H1 (cell line): ENCODE measurements at regions not wholly inside any gene's neighbourhood (a gene's known extent, or its start where the extent isn't known, plus 50 kb on each side); places are given as distances from the start of the nearest gene placed in this dataset.

Source experiments
- ASH2L ChIP-seq: fragments of 200-600, 300-600 bp; sonication (generic); IDR thresholded peaks from one replicate; pipeline ENCODE4 v1.7.1; 2017; ENCODE audit warnings: low read length
- CTBP2 ChIP-seq: IDR thresholded peaks from 2 replicates; pipeline ENCODE4 v1.7.0; 2011; ENCODE audit warnings: borderline replicate concordance, mild to moderate bottlenecking, moderate library complexity, mixed read lengths, low read length; ENCODE audit not compliant: insufficient read depth, insufficient read length
- EP300 ChIP-seq, 2 experiments: IDR thresholded peaks; 1 replicate in 1 of 2; 2 replicates in 1 of 2; pipeline ENCODE4 v1.6.1; 2011 to 2012; ENCODE audit warnings: low read depth in 2 of 2, low read length in 2 of 2, mild to moderate bottlenecking in 2 of 2, borderline replicate concordance in 1 of 2, inconsistent platforms in 1 of 2, moderate library complexity in 1 of 2
- GABPA ChIP-seq: IDR thresholded peaks from 2 replicates; pipeline ENCODE4 v1.6.1; 2011; ENCODE audit warnings: mild to moderate bottlenecking, low read length, moderate library complexity, borderline replicate concordance; ENCODE audit not compliant: insufficient read depth
- JUND ChIP-seq: IDR thresholded peaks from 2 replicates; pipeline ENCODE4 v1.6.1; 2011; ENCODE audit warnings: mild to moderate bottlenecking, improper control_type of control experiment, low read length
- NANOG ChIP-seq: IDR thresholded peaks from 2 replicates; pipeline ENCODE4 v1.6.1; 2011; ENCODE audit warnings: low read length, low read depth, mild to moderate bottlenecking, inconsistent platforms; ENCODE audit not compliant: insufficient read depth, poor library complexity, severe bottlenecking
- POLR2A ChIP-seq, 2 experiments: IDR thresholded peaks; 1 replicate in 1 of 2; 2 replicates in 1 of 2; pipeline ENCODE4 v1.6.1; 2011; ENCODE audit warnings: low read depth in 2 of 2, low read length in 2 of 2, mild to moderate bottlenecking in 2 of 2; ENCODE audit errors: control extremely low read depth in 1 of 2
- POLR2AphosphoS5 ChIP-seq: IDR thresholded peaks from 2 replicates; pipeline ENCODE4 v1.6.1; 2011; ENCODE audit warnings: low read depth, low read length
- RAD21 ChIP-seq, 2 experiments: IDR thresholded peaks in 1 of 2; conservative IDR thresholded peaks in 1 of 2; 2 replicates each; pipeline ENCODE4 v1.6.1; 2011; ENCODE audit warnings: low read depth in 2 of 2, low read length in 2 of 2, improper control_type of control experiment in 1 of 2, inconsistent platforms in 1 of 2, mild to moderate bottlenecking in 1 of 2, moderate library complexity in 1 of 2
- SIRT6 ChIP-seq: IDR thresholded peaks from one replicate; pipeline ENCODE4 v1.7.1; 2012; ENCODE audit warnings: low read length, inconsistent platforms
- SIX5 ChIP-seq: IDR thresholded peaks from 2 replicates; pipeline ENCODE4 v1.6.1; 2011; ENCODE audit warnings: mild to moderate bottlenecking, low read depth, low read length
- SP1 ChIP-seq: IDR thresholded peaks from 2 replicates; pipeline ENCODE4 v1.6.1; 2011; ENCODE audit warnings: low read depth, low read length
- SP4 ChIP-seq: IDR thresholded peaks from 2 replicates; pipeline ENCODE4 v1.6.1; 2012; ENCODE audit warnings: low read length, inconsistent platforms
- TAF1 ChIP-seq: IDR thresholded peaks from 2 replicates; pipeline ENCODE4 v1.6.1; 2011; ENCODE audit warnings: mild to moderate bottlenecking, low read depth, low read length
- YY1 ChIP-seq: IDR thresholded peaks from 2 replicates; pipeline ENCODE4 v1.6.1; 2011; ENCODE audit warnings: low read depth, mild to moderate bottlenecking, low read length
- TF ChIP-seq, protein P1 (sequence below), 3 experiments: IDR thresholded peaks; 1 replicate in 2 of 3; 2 replicates in 1 of 3; pipeline versions ENCODE4 v1.5.1 to v1.6.1; 2011; ENCODE audit warnings: low read length in 3 of 3, mild to moderate bottlenecking in 3 of 3, inconsistent platforms in 2 of 3, low read depth in 1 of 3, moderate library complexity in 1 of 3; ENCODE audit not compliant: insufficient read depth in 1 of 3; ENCODE audit errors: control extremely low read depth in 1 of 3

DNA sequence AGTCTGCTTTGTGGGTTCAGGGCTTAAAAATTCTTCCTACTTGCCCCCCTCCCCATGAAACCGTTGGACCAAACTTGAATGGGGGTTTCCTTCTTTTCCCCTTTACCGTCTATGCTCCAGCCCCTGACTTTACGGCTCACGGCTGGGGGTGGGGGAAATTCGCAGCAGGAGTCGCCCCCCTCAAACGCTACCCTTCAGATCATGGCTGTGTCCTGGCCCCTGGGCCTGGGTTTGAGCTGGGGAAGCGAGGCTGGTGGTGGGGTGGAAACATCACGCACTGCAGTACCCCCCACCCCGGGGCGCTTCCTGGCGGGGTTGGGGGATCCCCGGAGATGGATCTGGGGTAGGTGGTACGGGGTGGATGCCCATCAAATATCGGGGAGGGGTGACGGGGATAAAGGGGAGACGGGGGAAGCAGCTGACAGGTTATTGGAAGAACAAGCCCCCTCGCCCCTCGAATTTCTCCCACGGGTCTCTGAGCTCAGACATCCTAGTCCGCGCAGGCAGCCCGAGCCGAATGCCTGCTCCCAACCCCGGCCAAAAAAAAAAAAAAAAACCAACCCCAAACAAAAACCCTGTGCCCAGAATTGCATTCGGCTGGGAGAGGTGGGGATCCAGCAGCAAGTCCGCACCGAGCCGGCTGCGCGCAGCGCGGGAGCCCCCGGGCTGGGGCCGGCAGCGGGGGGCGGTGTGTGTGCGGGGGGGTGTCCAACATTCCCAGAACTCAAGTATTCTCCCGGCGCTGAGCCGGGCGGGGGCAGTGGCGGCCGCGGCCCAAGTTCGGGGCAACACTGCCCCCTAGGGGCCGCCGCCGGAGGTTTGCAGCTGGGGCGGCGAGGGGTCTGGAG lies 59.0 kb upstream of the ACOT11 start (continued):
- no peak for TF ChIP-seq SIX5
- TF ChIP-seq CTBP2 = no peak
- peak; percentile 72; the same call in 1 of the 2 replicates for TF ChIP-seq GABPA
- no peak for TF ChIP-seq SIRT6
- no peak for TF ChIP-seq POLR2AphosphoS5
- peak; percentile 54; the same call in 1 of the 2 replicates for TF ChIP-seq YY1
- TF ChIP-seq EP300 (IDR thresholded peaks at IDR 0.05; ENCODE audit: borderline replicate concordance in 1 of 2, low read depth in 2 of 2, low read length in 2 of 2) = peak in 1 of 2 experiments; percentile 84; a peak in 1 of 3 replicates
- TF ChIP-seq RAD21 (IDR thresholded peaks at IDR 0.05 in 1 of 2, conservative IDR thresholded peaks at IDR 0.05 in 1 of 2; ENCODE audit: low read depth in 2 of 2, low read length in 2 of 2) = peak; percentile 88 to 90
- TF ChIP-seq NANOG = peak; percentile 33
- peak; percentile 17; the same call in 1 of the 2 replicates for TF ChIP-seq SP1
- TF ChIP-seq JUND = peak; percentile 11; the same call in 1 of the 2 replicates
- peak; percentile 36; the same call in 1 of the 2 replicates for TF ChIP-seq SP4
- peak; percentile 41 for TF ChIP-seq ASH2L
- TF ChIP-seq, protein P1, sequence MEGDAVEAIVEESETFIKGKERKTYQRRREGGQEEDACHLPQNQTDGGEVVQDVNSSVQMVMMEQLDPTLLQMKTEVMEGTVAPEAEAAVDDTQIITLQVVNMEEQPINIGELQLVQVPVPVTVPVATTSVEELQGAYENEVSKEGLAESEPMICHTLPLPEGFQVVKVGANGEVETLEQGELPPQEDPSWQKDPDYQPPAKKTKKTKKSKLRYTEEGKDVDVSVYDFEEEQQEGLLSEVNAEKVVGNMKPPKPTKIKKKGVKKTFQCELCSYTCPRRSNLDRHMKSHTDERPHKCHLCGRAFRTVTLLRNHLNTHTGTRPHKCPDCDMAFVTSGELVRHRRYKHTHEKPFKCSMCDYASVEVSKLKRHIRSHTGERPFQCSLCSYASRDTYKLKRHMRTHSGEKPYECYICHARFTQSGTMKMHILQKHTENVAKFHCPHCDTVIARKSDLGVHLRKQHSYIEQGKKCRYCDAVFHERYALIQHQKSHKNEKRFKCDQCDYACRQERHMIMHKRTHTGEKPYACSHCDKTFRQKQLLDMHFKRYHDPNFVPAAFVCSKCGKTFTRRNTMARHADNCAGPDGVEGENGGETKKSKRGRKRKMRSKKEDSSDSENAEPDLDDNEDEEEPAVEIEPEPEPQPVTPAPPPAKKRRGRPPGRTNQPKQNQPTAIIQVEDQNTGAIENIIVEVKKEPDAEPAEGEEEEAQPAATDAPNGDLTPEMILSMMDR (IDR thresholded peaks at IDR 0.05; ENCODE audit: control extremely low read depth in 1 of 3, insufficient read depth in 1 of 3, low read depth in 1 of 3, low read length in 3 of 3) = peak; percentile 75 to 96 (median 79)
- TF ChIP-seq TAF1 = peak; percentile 59
- TF ChIP-seq POLR2A (IDR thresholded peaks at IDR 0.05; ENCODE audit: control extremely low read depth in 1 of 2, low read depth in 2 of 2, low read length in 2 of 2) = peak in 1 of 2 experiments; percentile 47; a peak in 1 of 3 replicates
- TF ChIP-seq, all 59 proteins: peak for 20
